GM19468 (cell line): ENCODE measurements at regions not wholly inside any gene's neighbourhood (a gene's known extent, or its start where the extent isn't known, plus 50 kb on each side); places are given as distances from the start of the nearest gene placed in this dataset.
"Not testable (repeated sequence)": the region's sequence is repeated elsewhere in the genome, so short reads cannot be mapped to it uniquely, and the experiment has no call there.

Experiments used
- ATAC-seq: cut with Tn5 transposase; IDR thresholded peaks from one replicate; pipeline ENCODE4 v1.9.1; 2021; ENCODE audit warnings: mild to moderate bottlenecking, moderate library complexity, moderate number of reproducible peaks; ENCODE audit not compliant: unreplicated experiment; ENCODE audit errors: extremely low read depth

DNA sequence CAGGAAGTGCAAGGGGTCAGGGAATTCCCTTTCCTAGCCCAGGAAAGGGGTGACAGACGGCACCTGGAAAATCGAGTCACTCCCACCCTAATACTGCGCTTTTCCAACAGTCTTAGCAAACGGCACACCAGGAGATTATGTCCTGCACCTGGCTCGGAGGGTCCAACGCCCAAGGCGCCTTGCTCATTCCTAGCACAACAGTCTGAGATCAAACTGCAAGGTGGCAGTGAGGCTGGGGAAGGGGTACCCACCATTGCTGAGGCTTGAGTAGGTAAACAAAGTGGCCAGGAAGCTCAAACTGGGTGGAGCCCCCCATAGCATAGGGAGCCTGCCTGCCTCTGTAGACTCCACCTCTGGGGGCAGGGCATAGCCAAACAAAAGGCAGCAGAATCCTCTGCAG is 618.5 kb upstream of the LRRN3 start:
- ATAC-seq: not testable (repeated sequence)

DNA sequence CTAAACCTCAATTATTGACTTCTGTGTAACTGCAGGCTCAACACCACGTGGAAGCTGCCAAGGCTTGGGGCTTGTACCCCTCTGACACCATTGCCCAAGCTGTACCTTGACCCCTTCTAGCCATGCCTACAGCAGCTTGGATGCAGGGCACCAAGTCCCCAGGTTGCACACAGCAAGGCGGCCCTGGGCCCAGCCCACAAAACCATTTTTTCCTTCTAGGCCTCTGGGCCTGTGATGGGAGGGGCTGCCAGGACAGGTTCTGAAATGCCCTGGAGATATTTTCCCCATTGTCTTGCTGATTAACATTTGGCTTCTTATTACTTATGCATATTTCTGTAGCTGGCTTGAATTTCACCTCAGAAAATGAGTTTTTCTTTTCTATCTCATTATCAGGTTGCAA is 610.0 kb upstream of the LRRN3 start:
- ATAC-seq: no peak

DNA sequence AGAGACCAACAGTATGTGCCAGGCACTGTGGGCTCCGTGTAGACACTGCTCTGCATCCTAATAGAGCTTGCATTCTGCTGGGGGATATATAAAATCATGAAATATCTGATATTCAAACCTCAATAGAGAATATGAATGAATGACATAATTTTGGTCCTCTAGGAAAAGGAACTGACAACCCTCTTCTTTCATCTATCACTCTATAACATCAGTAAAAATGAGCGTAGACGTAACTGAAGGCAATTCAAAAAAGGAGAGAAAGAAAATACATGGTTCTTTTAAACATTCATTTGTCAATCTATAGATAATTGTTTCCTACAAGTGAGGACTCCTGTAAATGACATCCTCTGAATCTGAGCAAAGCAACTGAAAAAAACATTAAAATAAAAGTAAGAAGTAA is 607.4 kb upstream of the LRRN3 start:
- ATAC-seq: no peak

DNA sequence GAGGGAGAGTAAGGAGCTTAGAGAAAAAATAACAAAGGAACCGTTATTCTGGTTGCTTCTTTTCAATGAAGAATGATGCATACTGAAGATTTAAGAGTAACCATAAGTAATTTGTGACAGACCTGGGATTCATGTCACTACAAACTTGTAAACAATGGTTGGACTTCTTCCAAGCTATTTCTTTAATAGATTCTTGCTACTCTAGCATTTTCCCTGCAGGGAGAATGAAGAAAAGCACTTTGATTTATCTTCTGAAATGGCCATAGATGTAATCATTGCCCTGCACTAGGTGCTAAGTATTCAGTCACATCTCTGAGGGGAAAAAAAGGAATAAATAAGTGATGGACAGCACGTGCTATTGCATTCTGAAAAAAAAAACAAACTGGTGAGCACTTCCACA is 606.6 kb upstream of the LRRN3 start:
- no peak for ATAC-seq

DNA sequence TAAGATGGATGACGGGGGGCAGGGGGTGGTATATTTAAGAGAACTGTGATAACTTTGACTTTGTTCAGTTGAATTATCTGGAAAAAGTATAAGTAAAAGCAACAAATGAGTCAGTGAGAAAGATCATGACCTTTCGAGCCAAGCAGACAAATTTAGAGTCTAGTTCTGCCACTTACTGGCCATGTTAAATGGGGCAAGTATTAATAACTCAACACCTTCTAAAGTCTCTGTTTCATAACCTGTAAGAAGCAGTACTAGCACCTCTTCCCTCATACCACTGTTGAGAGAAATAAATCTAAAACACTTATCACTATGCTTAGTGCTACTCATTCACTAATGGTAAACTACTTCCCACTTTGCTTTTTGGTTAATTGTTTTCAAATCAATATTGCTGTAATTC is 604.4 kb upstream of the LRRN3 start:
- ATAC-seq: no peak

DNA sequence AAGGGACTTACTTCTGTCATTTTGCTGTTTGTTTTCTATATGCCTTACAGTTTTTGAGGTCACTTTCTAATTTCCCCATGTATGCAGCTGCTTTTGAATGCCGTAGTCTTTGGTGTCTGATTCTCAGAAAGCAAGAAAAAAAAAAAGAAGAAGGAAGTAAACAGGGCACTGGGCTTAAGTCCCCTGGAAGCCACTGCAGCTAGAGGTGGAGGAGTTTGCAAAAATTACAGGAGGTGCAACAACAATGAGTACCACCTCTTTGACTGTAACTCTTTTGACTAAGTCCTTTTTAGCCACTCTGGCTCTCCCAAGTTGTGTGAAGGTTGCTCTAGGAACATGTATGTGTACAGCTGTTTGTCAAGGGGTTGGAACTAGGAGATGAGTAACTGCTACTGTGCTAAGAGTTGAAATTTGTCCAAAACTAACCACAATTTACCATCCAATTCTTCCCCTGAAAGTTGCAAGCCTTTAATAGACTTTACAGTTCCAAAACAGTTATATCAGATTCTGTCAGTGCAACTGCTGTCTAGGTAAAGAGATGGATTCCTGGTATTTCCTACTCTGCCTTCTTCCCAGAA is 588.0 kb upstream of the LRRN3 start:
- ATAC-seq: no peak

DNA sequence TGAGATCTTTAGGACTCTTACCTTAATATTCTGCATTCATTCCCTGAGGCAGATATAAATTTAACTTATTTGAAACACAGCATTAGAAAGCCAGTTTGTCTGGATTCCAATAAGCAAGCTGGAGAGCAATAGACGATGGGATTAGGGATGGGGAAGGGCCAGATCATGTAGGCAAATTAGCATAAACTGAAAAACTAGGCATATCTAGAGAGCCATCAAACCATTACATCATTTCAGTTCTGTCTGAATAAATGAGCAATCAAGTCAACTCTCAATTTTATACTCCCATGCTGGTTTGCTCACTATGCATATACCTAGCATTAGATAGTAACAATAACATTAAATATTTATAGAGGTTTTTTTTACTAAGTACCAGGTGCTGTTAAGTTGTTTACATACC is 583.6 kb upstream of the LRRN3 start:
- no peak for ATAC-seq

DNA sequence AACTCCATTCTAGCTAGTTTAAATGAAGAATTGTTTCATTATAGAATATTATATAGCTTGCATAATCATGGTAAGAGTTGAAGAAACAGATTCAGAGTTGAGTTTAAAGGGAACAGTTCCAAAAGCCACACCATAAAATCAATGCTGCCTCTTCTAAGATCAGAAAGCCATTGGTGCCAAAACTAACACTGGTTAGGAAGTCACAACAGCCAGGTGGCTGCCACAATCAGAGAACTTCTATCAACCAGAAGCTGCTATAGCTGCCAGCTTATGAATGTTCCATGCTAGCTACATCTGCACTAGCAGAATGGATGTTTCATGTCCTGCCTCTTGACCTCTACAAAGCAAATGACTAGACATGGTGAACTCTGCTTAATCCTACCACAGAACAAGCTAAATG is 583.1 kb upstream of the LRRN3 start:
- ATAC-seq: no peak

DNA sequence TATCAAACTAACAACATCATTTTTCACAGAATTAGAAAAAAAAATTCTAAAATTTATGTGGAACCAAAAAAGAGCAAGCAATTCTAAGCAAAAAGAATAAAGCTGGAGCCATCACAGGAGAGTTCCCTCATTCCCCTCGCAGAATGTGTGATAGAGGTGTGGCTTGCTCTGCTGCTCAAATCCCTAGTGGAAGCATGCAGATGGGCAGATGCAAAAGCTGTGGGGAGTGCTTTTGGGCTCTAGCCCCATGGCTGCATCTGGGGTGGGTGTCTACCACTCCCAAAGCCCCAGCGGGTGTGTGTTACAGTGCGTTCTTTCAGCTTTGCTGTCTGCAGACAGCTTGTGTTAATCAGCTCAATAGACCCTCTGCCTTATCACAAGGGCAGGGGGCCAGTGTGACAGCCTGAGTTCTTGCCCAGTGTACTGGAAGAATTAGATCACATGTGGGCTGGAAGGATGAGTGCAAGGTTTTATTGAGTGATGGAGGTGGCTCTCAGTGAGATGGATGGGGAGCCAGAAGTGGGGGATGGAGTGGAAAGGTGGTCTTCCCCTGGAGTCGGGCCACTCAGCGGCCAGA is 575.9 kb upstream of the LRRN3 start:
- not testable (repeated sequence) for ATAC-seq

DNA sequence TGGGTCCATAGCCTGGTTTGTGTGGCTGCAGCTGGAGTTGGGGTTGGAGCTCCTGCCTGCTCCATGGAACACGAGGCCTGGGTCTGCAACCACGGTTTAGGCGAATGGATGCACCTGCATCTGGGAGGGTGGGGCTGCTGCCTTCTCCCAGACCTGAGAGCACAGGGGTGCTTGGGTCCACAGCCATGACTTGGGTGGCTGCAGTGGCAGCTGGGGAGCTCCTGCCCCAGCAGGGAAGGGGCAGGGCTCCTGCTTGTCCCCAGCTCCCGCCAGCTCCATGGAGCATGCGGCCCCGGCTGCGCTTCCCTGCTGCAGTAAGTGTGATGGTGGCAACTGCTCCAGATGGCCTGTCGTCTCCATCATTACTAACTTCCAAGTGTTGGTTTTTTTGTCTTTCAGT is 571.1 kb upstream of the LRRN3 start:
- no peak for ATAC-seq

DNA sequence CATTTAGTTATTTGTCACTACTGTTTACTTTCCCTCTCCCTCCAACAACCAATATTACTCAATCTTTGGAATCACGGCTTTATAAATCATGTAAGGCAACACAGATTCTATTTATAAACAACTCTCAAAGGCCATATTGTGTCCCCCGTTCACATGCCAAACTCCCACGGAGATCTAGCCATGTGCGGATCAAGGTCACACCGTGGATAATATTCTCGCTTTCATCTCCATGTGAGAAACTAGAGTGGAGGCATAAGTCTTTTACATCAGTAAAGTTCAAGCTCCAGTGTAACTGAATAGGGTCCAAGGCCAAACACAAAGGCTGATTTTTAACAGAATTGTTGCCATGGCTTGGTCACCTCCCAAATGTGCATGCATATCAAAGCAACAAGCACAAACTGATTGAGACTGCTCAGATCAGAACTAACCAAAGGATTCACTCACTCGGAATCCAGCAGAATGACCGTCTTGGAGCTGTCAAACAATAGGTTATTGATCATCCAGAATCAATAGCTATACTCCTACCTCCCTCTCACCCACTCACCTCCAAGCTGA is 569.5 kb upstream of the LRRN3 start:
- no peak for ATAC-seq

DNA sequence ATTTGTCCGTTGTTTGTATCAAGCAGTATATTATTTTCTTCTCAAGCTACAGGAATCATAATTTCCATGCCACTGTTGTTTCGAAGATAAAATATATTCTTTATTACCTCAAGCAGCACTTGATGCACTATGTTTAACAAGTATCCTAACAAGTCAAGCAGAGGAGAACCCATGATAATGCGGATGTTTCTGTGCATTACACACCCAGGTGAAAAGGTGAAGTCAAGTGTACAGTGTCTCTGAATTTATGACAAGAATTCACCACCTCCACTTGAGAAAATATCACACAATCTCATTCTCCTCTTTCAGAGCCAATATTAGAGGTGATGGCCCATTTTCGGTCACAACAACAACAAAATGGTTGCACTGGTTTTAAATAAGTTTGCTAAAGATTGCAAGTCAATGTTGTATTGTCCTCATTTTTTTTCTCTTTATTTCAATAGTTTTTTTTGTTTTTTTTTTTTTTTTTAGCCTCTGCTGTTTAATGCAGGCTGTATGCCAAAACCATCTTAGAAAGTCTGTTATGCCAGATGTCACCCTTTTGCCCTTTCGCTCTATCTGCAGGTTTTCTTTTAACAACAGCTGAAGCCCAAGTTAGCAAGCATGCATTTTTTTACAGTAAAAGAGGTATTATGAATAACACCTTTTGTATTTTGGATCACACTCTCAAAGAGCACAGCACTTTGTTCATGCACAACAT is 568.7 kb upstream of the LRRN3 start:
- no peak for ATAC-seq

DNA sequence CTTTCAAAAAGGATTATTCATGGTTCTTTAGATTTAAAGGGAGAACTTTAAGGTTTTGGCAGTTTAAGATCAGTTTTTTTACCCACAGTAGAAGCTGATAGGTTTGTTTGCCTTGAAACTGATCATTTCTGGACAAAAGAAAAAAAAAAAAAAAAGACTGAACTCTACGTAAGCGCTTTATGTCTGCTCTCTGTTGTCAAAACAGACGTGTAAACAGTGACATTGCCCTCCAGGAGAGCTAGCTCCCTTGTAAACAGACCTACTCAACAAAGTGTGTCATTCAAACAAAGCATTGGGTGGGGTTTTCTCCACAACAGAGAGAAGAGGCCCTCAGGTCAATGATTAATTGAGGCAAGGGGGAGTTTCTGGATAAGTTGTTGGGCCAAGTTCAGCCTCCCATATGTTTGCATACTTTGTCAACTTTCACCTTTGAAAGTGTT is 568.1 kb upstream of the LRRN3 start:
- ATAC-seq: no peak

DNA sequence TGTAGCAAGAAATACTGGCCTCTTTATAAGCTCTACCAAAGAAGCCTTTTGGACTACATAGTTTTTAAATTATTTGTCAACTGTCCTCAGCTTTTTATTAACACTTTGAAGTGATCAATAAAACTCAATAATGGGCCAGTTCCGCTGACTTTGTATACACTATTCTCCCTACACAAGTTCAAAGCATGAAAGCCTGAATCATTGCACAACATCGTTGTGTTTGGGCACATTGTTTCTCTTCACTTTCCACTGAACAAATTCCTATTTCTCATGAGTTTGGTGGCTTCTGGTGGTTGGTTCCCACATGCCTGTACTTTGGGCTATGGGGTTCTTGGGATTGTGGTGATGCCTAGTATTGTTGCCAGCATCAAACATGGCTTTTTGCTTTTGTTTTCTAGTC is 561.8 kb upstream of the LRRN3 start:
- no peak for ATAC-seq

DNA sequence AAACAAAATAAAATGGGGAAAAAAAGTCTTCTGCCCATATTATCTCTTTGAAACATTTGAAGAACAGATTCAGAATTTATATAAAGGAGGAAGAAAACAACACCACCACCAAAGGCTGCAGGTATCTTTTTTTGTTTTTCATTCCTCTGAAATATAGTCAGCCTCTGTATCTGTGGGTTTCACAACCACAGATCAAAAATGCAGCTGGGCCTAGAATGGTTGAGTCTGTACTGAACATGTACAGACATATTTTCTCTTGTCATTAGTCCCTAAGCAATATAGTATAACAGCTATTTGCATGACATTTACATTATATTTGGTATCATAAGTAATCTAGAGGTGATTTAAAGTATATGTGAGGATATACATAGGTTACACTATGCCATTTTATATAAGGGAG is 559.7 kb upstream of the LRRN3 start:
- ATAC-seq: no peak

DNA sequence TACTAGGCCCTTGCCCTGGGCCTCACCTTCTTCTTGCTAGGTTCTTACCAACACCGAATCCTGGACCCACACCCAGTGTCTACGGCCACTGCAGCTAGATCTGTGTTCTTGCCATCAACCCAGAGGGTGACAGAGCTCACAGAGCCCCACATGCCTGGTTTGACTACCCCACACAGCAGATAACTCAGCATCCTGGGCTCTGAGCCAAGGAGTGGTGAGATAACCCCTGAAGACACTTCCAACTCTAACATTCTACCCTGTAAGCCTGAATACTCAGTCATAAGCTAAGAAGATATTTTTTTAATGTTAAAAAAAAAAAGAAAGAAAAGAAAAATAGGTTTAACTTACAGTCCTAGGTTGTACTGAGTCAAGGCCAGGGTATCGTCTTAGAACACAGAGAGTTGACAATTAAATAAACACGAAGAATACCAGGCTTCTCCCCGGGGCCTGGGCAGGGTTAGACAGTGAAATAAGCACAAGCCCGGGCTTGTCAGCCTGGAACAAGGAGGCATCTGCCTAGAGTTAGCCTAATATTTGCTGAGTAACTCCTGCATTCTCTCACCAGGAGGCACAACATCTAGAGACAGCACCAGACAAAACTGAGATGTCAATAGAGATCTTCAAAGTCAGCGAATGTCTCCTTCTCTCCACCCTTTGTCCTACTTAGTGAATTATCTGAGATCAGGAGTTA is 556.5 kb upstream of the LRRN3 start:
- ATAC-seq: no peak

DNA sequence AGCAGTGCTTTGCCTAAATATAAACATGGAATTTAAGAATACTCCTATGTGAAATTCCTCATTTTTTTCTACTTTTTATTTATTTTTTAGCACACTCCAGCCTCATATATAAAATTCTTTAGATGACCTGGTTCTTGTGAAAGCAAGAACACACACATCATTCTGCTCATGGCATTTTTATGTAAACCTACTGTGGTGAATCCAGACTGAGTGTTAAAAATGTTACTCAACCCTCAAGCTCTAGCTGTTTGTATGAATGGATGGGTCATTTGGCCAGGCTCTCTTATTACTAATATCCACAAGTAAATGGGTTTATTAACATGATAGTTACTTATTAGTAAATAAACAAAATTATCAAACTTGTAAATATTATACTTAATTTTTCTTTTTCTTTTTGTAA is 551.7 kb upstream of the LRRN3 start:
- no peak for ATAC-seq

DNA sequence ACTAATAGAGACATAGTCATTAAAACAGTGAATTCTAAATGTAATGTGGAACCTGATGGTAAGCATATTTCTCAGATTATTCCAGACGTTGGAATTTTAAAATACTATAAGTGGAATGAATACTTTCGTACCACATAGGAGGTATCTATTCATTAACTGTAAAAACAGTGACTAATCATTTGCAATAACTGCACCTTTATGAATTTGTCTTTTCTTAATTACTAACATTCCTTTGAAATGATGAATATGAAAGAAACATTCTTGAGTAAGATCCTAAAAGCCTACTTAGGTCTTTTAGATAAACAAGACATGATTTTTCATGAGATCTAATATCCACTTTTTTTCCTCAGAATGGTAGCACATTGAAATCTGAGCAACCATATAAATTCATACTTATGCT is 549.0 kb upstream of the LRRN3 start:
- no peak for ATAC-seq

DNA sequence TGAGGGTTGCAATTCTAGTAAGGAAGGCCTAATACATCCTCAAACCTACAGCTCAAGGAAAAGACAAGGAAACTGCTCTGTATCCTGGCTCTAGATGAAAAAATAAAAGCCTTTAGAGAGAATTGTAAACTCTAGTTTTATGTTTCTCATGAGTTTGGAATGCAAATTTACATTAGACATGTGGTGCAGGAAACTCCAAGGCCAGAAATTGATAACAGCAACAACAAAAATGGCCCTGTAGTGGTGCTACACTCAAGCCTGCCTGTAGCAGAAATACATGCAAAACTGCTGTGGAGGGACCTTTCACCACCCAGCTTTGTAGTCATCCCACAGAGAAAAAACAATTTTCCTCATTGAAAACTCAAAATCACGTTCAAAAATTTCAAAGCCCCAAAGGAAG is 546.7 kb upstream of the LRRN3 start:
- ATAC-seq: no peak

DNA sequence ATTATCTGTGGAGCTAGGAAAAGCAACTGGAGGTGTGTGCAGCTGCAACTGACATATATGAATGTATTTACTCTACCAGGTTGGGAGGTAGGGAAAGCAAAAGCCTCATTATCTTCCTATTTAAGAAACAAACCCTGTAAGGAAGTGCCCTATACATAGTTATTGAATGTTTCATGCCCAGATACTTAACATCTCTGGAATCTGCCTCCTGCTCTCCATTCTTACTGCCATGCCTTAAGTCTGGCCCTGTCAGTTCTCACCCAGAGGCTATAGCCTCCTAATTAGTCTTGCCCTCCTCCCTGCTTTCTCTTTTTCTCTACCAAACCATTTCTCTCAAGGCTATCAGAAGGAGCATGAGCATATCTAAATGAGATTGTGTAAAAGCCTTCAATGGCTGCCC is 542.6 kb upstream of the LRRN3 start:
- no peak for ATAC-seq

DNA sequence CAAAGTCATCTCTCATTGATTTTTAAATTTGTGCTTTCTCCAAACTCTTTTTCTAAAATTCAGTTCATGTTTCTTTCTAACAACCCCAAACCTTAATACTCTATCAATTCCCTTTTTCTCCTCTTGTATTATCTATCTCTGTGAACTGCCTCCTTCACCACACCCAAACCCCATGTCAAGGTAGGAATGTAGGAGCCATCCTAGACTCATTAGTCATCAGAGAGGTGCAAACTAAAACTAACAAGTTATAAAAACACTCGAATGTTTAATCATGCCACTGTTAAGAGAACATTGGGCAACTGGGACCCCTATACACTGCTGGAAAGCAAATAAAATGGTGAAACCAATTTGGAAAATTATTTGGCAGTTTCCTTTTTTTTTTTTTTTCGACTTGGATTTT is 533.8 kb upstream of the LRRN3 start:
- no peak for ATAC-seq
